Activated T-cell treated with anti-CD3 and anti-CD28 coated beads for 1 hour (primary cell): ENCODE measurements at regions not wholly inside any gene's neighbourhood (a gene's known extent, or its start where the extent isn't known, plus 50 kb on each side); places are given as distances from the start of the nearest gene placed in this dataset.

Experiments
- DNase-seq: peaks from one replicate; pipeline ENCODE4 v3.0.0-alpha.2; 2020; ENCODE audit warnings: low read depth

DNA sequence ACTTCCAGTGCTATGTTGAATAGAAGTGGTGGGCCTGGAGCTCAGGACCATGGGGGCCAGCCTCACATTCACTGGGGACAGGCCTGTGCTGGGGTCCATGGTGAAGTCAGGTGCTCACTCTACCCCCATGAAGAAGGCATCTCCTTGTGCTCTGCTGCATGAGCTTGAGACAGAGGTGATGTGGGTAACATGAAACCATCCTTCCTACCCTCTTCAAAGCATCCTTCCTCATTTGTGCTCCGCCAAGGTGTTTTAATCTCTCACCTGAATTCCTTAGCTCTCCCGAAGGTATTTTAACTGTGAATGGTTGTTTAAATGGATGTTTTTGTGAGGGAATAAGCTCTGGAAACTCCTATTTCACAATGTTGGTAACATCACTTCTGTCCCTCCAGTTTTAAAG, 209.6 kb upstream of the PCSK2 start:
- DNase-seq, result no peak

DNA sequence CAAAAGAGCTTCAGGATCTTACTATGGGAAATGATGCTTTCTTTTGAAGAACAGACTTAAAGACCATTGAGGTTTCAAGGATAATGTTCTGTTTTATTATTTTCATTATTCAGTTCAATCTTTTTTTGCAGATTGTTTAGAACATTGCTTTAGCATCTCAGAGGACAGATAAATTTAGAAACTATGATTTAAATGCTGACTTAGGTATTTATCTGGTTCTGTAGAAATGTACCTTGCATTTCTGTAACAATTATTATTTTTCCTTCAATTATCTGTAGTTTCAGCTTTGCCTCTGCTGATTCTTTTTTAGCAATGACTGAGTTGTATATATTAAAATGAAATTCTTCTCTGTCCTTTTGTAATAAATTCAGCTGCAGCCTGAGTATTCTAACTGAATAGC, 205.4 kb upstream of the PCSK2 start:
- no peak for DNase-seq

- no peak for DNase-seq
Observed at GRCh38 chr20:17023036-17023435, 203.8 kb upstream of the PCSK2 start.

DNA sequence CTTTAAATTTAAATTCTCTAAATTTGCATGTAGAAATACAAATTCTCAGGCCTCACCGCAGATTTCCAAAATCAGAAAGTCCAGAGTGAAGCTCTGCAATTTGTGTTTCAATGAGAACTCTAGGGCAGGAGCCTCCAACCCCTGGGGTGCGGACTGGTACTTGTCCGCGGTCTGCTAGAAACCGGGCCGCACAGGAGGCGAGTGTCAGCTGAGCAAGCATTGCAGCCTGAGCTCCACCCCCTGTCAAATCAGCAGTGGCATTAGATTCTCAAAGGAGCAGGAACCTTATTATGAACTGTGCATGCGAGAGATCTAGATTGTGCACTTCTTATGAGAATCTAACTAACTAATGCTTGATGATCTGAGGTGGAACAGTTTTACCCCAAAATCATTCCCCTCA, 203.0 kb upstream of the PCSK2 start:
- DNase-seq, result no peak

GRCh38 chr20:17024513-17025119, 202.2 kb upstream of the PCSK2 start:
- DNase-seq, result no peak

GRCh38 chr20:17026346-17026745, 200.5 kb upstream of the PCSK2 start:
- no peak for DNase-seq

DNA sequence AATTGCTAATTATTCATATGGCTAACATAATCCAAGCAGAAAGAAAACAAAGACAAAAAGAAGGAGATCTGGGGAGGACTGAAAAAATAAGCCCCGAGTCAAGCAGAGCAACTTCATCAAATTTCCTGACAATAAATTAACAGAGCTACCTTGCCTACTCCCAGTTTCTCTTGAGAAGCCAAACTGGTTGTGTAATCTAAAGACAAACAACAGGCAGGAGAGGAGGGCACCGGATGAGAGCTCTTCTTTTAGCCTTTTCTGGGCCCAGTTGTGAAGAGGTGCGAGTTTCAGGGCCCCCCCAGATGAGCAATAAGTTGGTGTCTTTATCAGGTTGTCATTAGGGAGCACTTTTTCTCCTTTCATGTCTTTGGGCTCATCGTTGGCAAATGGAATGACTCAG, 197.1 kb upstream of the PCSK2 start:
- DNase-seq, result no peak

DNA sequence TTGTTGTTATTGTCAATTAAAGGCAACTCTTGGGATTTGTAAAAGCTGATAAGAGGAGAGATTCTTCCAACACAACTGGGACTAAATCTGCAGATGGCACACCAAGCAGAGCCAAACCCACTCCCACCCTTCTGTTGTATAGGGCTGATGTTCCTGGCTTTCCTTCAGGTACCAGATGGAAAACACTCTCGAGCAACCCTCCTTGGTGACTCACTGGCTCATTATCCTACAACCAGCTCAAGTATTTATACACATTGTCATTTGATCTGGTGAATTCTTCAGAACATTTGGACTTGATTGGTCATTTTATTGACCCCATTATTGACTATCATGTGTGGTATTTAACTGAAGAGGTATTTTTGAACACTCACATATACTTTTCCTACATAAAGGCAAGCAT, 190.3 kb upstream of the PCSK2 start:
- no peak for DNase-seq

DNA sequence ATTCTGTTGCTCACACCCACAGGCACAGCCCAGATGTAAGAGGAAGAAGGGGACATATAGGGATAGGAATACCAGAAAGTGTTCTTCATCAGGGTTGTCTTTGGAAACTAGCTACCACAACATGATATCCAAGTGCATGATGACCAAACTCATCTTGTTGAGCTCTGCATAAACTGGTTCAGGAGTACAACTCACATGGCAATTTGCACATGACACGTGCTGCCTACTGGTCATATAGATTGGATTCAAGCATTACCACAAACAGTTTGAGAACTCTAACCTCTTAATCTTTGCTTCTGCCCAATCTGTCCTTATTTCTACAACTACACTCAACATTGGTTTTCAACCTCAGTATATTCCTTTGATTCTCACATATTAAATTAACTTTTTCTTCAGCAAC, 184.7 kb upstream of the PCSK2 start:
- DNase-seq, result no peak

GRCh38 chr20:17043323-17043722, 183.5 kb upstream of the PCSK2 start:
- no peak for DNase-seq

DNA sequence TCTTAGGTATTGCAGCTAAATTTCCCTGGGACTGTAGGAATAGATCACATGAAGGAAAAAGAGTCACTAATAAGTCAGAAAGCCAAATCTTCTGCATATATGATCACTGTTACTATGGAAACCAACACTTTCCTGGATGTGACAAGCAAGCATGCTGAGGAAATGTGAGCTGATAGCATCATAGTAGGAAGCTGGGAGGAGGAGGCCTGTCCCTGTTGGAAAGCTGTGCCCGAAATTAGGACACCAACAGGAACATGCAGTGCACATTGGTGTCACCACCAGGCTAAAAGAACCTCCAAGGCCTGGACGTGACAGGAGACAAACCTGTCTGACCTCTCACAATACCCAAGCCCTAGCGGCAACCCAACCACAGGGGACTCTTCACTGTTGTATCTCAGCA, 181.9 kb upstream of the PCSK2 start:
- DNase-seq, result no peak

DNA sequence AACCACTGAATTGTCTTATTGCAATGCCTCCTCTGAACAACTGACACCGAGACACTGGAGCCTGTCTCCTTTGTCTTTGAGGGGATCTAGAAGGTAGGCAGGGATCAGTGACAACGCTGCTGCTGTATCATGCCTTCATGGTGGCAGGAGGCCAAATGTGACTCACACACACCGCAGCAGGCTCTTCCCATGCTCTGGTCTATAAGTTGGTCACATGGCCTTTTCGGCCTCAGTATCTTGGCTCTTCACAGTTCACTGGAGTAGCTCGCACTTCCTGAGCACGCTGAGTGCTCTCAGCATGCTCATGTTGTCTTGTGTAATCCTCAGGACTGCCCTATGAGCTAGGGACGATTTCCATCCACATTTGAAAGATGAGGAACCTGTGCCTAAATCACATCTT, 167.4 kb upstream of the PCSK2 start:
- no peak for DNase-seq

DNA sequence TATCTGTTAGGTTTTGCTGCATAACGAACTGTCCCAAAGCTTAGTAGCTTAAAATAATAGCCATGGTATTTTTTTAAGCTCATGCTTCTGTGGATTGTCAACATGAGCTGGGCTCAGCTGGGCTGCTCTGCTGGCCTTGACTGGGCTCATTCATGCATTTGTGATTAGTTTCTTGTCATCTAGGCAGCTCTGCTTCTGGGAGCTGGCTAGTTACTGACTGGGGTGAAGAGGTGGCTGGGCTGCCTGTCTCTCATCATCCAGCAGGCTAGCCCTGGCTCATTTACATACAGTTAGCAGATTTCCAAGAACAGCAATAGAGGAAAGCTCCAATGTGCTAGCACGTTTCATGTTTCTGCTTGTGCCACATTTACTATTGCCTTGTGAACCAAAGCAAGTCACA, 165.1 kb upstream of the PCSK2 start:
- DNase-seq, result no peak

DNA sequence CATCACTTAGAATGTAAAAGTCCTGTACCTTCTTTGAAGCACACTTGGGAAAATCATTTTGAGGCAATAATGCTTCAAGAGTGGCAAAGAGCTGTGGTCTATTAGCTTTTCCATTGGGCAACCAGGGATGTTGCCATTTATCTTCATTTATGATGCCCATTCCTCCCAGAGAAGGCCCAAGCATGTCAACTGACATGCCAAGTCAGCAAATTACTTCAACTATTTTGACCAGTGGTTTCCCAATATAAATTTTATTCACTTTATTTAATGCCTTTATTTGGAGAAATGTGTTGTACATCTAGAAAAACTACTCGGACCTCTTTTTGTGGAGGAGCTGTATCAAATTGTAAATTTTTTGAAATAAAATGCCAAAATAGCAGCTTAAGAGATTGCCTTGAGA, 164.1 kb upstream of the PCSK2 start:
- no peak for DNase-seq

GRCh38 chr20:17066902-17067301, 159.9 kb upstream of the PCSK2 start:
- DNase-seq, result no peak

GRCh38 chr20:17068084-17068711, 158.6 kb upstream of the PCSK2 start:
- DNase-seq, result no peak

GRCh38 chr20:17077030-17077429, 149.8 kb upstream of the PCSK2 start:
- DNase-seq, result no peak

DNA sequence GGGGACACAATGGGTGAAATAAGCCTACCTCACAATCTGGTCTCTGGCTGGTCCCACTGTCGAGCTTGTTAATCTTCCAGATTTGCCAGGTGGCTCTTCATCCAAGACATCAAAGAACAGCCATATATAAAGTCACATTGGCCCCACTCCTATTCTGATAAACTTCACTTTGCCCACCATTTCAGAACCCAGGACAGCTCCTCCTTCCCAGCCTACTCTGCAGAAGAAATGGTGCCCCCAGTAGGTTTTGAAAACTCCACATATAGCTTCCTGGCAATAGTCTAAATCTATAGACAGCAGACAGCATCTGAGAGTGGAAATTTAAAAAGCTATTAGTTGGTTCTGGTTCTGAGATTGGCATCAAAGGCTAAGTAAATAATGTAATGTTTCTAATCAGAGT, 143.1 kb upstream of the PCSK2 start:
- no peak for DNase-seq

GRCh38 chr20:17084909-17085308, 141.9 kb upstream of the PCSK2 start:
- no peak for DNase-seq

DNA sequence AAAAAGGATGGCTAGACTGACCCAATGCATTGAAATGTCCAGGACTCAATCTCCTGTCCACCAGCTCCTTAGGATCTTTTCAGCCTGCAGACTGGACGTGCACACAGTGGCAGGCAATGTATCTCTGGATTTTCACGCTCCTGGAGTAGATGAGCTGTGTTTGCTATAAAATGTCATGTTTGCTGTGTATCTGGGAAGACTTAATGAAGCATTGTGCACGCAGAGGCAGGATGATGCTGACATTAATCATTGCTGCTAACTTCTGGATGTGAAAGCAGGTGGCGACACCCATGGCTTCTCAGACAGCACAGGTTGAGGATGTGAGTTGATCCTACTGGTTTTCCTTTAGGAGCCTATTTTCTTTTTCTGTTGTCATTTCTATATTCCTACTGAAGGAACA, 133.1 kb upstream of the PCSK2 start:
- no peak for DNase-seq

DNA sequence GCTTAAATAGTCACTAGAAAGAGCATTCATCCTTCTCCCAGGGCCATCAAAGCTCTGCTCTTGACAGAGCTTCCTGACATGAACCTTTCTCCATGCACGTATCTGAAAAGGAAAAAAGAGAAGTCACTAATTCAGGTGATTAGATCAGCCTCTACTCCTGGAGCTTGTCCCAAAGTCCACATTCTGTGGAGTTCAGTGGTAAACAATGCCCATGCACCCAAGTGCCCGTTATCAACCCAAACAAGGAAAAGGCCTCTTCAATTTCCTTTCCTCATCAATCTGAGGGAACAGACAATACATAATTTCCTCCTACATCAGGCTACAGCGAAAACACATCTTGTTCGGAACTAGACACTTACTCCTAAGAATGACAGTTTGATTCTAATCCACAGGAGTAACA, 129.2 kb upstream of the PCSK2 start:
- DNase-seq, result no peak

GRCh38 chr20:17100506-17100905, 126.3 kb upstream of the PCSK2 start:
- no peak for DNase-seq

DNA sequence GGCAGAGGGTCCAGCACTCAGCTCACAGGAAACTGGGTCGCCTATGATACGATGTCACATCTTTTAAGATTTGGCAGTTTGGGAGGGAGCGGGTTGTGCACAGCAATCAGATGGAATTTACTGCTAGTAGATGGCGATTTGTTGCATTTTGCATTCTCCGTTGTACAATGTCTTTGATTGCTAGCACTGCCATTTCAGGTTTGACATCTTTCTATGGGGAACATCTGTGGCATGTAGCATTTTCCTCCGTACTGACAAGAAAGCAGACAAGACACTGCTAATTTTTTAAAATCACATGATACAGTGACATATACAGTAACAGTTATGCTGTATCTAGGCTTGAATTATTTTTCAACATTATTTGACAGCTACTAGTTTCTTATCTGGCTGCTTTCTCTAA, 119.7 kb upstream of the PCSK2 start:
- DNase-seq, result no peak

- no peak for DNase-seq
Observed at GRCh38 chr20:17108896-17109295, 117.9 kb upstream of the PCSK2 start.
